Lung (tissue), 11 donors: ENCODE measurements at regions not wholly inside any gene's neighbourhood (a gene's known extent, or its start where the extent isn't known, plus 50 kb on each side); places are given as distances from the start of the nearest gene placed in this dataset.
"Not testable (repeated sequence)": the region's sequence is repeated elsewhere in the genome, so short reads cannot be mapped to it uniquely, and the experiment has no call there.

Source experiments
- ATAC-seq: fragments of 200-7000 bp; cut with Tn5 transposase; one replicate; pipeline ENCODE4 v1.9.1; 2020; ENCODE audit warnings: moderate number of reproducible peaks; ENCODE audit not compliant: insufficient read depth, low FRiP score
- DNase-seq, 3 donors: peaks; one replicate each; pipeline ENCODE4 v3.0.0-alpha.2; 2013 to 2017
- H3K27ac ChIP-seq, 2 donors: one replicate each; pipeline ENCODE4 v1.5.1; 2013; ENCODE audit warnings: mild to moderate bottlenecking in 2 of 2, moderate library complexity in 2 of 2, control low read depth in 1 of 2, inconsistent platforms in 1 of 2, low read depth in 1 of 2, low read length in 1 of 2
- H3K27me3 ChIP-seq, 3 donors: one replicate each; pipeline ENCODE4 v1.5.1; 2013; ENCODE audit warnings: low read length in 2 of 3; ENCODE audit not compliant: control insufficient read depth in 3 of 3, insufficient read depth in 3 of 3
- H3K36me3 ChIP-seq, 4 donors: one replicate each; pipeline ENCODE4 v1.5.1; 2013; ENCODE audit warnings: low read length in 4 of 4, mild to moderate bottlenecking in 1 of 4, moderate library complexity in 1 of 4; ENCODE audit not compliant: control insufficient read depth in 4 of 4, insufficient read depth in 4 of 4
- H3K4me1 ChIP-seq, 5 donors: one replicate each; pipeline ENCODE4 v1.5.1; 2013; ENCODE audit warnings: low read length in 5 of 5, mild to moderate bottlenecking in 2 of 5, moderate library complexity in 1 of 5; ENCODE audit not compliant: control insufficient read depth in 5 of 5, insufficient read depth in 5 of 5
- H3K4me3 ChIP-seq: one replicate; pipeline ENCODE4 v1.5.1; 2013; ENCODE audit warnings: mild to moderate bottlenecking, control low read depth, moderate library complexity
- H3K9ac ChIP-seq, 2 donors: one replicate each; pipeline ENCODE4 v1.5.1; 2013; ENCODE audit warnings: low read length in 2 of 2, control low read depth in 1 of 2; ENCODE audit not compliant: insufficient read depth in 1 of 2
- H3K9me3 ChIP-seq, 4 donors: one replicate each; pipeline ENCODE4 v1.5.1; 2013; ENCODE audit warnings: low read length in 3 of 4, mild to moderate bottlenecking in 1 of 4, moderate library complexity in 1 of 4; ENCODE audit not compliant: control insufficient read depth in 4 of 4, insufficient read depth in 3 of 4
- WGBS, 2 donors: extraction: QIAGEN DNeasy Blood & Tissue Kit; methylation state at CpG; one replicate each; pipeline ENCODE4 v1.1.7; 2013; 5-methylcytosine and 5-hydroxymethylcytosine counted together
- TF ChIP-seq, protein P1 (sequence below): IDR thresholded peaks from 2 replicates; pipeline ENCODE4 v1.5.1; 2012; ENCODE audit warnings: mild to moderate bottlenecking; ENCODE audit errors: control extremely low read depth, extremely low read depth
- donor health status: control.
- donor health status: control.
- donor health status: Bipolar disorder and iron deficiency.
- donor health status: healthy.
- donor health status: DM: yes; HTN: yes; CAD: no.

DNA sequence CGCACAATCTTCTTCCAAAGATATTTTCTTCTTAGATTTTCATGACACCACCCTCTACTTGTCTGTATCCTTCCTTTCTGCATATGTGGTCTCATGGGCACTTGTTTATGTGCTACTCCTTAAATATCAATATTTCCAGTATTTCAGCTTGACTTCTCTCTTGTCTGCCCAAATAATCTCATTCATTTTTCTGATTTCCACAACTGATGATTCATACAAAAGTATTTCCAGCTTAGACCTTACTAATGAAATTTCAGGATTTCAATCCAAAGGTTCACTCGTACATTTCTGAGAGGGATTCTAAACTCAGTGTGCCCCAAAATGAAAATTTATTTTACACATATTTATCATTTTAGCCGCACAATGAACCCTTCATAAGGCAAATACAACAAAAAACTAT, 928.9 kb upstream of the C9orf72 start:
- H3K36me3 ChIP-seq: no peaks in the 10 kb centered on the region
- ATAC-seq: no peak
- H3K4me1 ChIP-seq: no peaks in the 10 kb centered on the region
- no peak overlapping the region for H3K4me3 ChIP-seq
- H3K27ac ChIP-seq: no peak overlapping the region
- no peaks in the 10 kb centered on the region for H3K9me3 ChIP-seq
- no peaks in the 10 kb centered on the region for H3K27me3 ChIP-seq
- TF ChIP-seq, protein P1, sequence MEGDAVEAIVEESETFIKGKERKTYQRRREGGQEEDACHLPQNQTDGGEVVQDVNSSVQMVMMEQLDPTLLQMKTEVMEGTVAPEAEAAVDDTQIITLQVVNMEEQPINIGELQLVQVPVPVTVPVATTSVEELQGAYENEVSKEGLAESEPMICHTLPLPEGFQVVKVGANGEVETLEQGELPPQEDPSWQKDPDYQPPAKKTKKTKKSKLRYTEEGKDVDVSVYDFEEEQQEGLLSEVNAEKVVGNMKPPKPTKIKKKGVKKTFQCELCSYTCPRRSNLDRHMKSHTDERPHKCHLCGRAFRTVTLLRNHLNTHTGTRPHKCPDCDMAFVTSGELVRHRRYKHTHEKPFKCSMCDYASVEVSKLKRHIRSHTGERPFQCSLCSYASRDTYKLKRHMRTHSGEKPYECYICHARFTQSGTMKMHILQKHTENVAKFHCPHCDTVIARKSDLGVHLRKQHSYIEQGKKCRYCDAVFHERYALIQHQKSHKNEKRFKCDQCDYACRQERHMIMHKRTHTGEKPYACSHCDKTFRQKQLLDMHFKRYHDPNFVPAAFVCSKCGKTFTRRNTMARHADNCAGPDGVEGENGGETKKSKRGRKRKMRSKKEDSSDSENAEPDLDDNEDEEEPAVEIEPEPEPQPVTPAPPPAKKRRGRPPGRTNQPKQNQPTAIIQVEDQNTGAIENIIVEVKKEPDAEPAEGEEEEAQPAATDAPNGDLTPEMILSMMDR: no peak
- WGBS, 2 donors: 85 to 91% methylated on average over 3 of the region's 3 CpGs
- H3K9ac ChIP-seq: no peak overlapping the region
- no peak for DNase-seq

DNA sequence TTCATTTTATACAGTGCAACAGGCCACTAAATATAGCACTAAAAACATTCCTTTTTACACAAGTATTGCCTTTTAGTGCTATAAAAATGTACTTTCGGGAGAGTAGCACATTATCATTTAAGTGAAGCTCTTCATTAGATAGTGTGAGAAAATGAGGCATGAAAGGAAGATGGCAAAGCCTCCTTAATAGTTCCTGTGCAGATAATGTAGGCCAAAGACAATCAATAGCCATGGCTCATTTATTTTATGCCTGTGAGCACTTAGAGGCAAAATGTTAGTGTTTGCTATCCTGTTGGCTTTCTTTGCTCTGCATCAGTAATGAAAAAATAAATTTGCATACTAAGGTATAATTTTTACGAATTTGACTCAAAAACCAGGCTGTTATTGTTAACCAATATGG, 929.5 kb upstream of the C9orf72 start:
- 77 to 82% methylated on average over 2 of the region's 2 CpGs for WGBS, 2 donors
- no peaks in the 10 kb centered on the region for H3K4me1 ChIP-seq
- DNase-seq (no peak), ATAC-seq (no peak)
- H3K27ac ChIP-seq: no peak overlapping the region
- no peaks in the 10 kb centered on the region for H3K36me3 ChIP-seq
- TF ChIP-seq, protein P1: no peak
- H3K4me3 ChIP-seq: no peak overlapping the region
- no peaks in the 10 kb centered on the region for H3K27me3 ChIP-seq
- no peaks in the 10 kb centered on the region for H3K9me3 ChIP-seq
- no peak overlapping the region for H3K9ac ChIP-seq

DNA sequence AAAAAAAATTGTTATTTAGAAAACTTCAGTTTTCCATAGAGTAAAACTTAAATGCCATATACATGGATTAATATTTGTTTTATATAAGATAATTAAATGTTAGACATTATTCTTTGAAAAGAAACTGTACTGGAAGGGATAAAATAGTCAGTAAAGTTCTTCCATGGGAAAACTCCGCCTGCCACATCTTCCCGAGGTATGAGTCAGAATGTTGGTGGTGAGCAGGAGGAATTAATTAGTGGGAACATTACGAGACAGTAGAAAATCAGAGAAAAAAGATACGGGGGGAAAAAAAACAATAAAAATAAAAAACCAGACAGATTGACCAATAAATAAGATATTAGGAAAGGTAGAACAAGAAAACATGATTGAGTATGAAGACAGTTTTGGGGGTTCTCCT, 930.3 kb upstream of the C9orf72 start:
- 87 to 92% methylated on average over 4 of the region's 4 CpGs for WGBS, 2 donors
- TF ChIP-seq, protein P1: no peak
- H3K9me3 ChIP-seq: no peaks in the 10 kb centered on the region
- no peak for ATAC-seq
- DNase-seq: no peak
- H3K27me3 ChIP-seq: no peaks in the 10 kb centered on the region
- H3K36me3 ChIP-seq: no peaks in the 10 kb centered on the region
- no peak overlapping the region for H3K9ac ChIP-seq
- H3K4me1 ChIP-seq: no peaks in the 10 kb centered on the region
- no peak overlapping the region for H3K4me3 ChIP-seq
- H3K27ac ChIP-seq: no peak overlapping the region

DNA sequence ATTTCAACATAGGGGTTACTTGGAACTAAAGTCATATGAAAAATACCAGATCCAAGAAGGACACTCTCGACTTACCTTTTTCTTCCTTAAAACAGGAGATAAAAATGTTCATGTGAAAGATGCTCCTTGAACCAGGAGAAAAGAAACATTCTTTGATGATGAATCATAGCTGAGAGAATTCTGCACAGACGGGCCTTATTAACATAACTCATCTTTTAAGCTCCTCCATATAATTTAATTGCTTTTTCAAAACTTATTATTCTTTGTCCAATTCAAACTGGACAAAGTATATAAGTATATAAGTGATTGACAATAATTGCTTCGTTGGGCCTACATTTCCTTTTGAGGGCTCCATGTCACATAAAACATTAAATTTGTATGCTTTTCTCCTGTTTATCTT, 945.2 kb upstream of the C9orf72 start:
- Histone ChIP-seq H3K4me1 (no peaks in the 10 kb centered on the region), H3K27ac (no peak overlapping the region), H3K27me3 (no peaks in the 10 kb centered on the region), H3K36me3 (no peaks in the 10 kb centered on the region), H3K4me3 (no peak overlapping the region), H3K9ac (no peak overlapping the region), H3K9me3 (no peaks in the 10 kb centered on the region)
- TF ChIP-seq, protein P1: no peak
- DNase-seq (no peak), ATAC-seq (no peak)
- 73 to 75% methylated on average over 3 of the region's 3 CpGs for WGBS, 2 donors

DNA sequence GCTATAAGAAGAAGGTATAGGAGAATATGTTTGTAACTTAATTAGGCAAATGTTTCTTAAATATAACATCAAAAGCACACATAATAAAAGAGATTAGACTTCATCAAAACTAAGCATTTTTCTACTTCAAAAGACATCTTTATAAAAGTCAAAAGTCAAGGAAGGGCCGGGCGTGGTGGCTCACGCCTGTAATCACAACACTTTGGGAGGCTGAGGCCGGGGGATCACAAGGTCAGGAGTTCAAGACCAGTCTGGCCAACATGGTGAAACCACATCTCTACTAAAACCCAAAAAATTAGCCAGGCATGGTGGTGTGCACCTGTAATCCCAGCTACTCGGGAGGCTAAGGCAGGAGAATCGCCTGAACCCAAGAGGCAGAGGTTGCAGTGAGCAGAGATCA, 951.0 kb upstream of the C9orf72 start:
- DNase-seq, ATAC-seq, H3K4me3 ChIP-seq: not testable (repeated sequence)

More for the DNA sequence above, 951.0 kb upstream of the C9orf72 start:
- H3K36me3 ChIP-seq, H3K9ac ChIP-seq, H3K4me1 ChIP-seq, H3K27ac ChIP-seq, H3K9me3 ChIP-seq, H3K27me3 ChIP-seq: not testable (repeated sequence)
- 89 to 92% methylated on average over 6 of the region's 6 CpGs for WGBS, 2 donors
